Tibial nerve (tissue), 4 donors: ENCODE measurements at regions not wholly inside any gene's neighbourhood (a gene's known extent, or its start where the extent isn't known, plus 50 kb on each side); places are given as distances from the start of the nearest gene placed in this dataset.

Source experiments
- CTCF ChIP-seq, 5 experiments: fragments of 200-600 bp in 3 of 5; fragments of 450-650 bp in 2 of 5; sonication (generic) in 3 of 5; IDR thresholded peaks; one replicate each; pipeline ENCODE4 v1.5.1; 2016 to 2019; ENCODE audit warnings: antibody characterized with exemption in 5 of 5, mild to moderate bottlenecking in 3 of 5, moderate library complexity in 2 of 5
- EP300 ChIP-seq, 2 donors: sonication (generic); formaldehyde crosslinking; IDR thresholded peaks; one replicate each; pipeline ENCODE4 v1.6.1; 2017; ENCODE audit warnings: antibody characterized with exemption in 2 of 2, mild to moderate bottlenecking in 1 of 2
- POLR2A ChIP-seq, 2 donors: fragments of 450-650 bp; IDR thresholded peaks; one replicate each; pipeline ENCODE4 v1.6.1; 2017; ENCODE audit warnings: antibody characterized with exemption in 2 of 2, mild to moderate bottlenecking in 2 of 2, moderate library complexity in 2 of 2

DNA sequence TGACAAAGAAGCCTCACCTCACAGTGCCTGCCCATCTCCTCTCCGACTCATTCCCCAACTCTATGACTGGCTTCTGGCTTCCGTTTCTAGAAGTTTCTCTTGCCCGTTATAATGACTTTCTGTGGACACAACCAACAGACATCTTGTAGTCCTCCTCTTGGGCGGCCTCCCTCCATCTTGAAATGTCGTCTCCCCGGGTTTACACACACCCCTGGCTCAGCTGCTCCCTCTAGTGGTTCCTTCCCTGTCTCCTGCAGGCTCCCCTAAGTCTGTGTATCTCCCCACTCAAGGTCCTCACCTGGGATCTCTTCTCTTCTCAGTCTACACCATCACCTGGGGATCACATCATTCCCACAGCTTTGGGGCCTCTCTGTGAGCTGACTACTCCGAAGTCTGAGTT lies 123.4 kb upstream of the NEBL start:
- TF ChIP-seq CTCF (IDR thresholded peaks at IDR 0.05) (no peak), POLR2A (IDR thresholded peaks at IDR 0.05) (no peak), EP300 (IDR thresholded peaks at IDR 0.05) (no peak)
